DOHH2 (cell line): ENCODE measurements at regions not wholly inside any gene's neighbourhood (a gene's known extent, or its start where the extent isn't known, plus 50 kb on each side); places are given as distances from the start of the nearest gene placed in this dataset.

Source experiments
- EZH2phosphoT487 ChIP-seq: fragments of 200-600 bp; sonication (generic); IDR thresholded peaks from 2 replicates; pipeline ENCODE4 v1.6.1; 2017; ENCODE audit warnings: borderline replicate concordance, mild to moderate bottlenecking, antibody characterized with exemption, low read length, moderate library complexity, mixed read lengths
- TF ChIP-seq, protein P1 (sequence below): fragments of 200-600 bp; sonication (generic); IDR thresholded peaks from one replicate; pipeline ENCODE4 v1.5.1; 2014; ENCODE audit warnings: antibody characterized with exemption, mild to moderate bottlenecking, low read depth, low read length; ENCODE audit not compliant: poor library complexity, severe bottlenecking

GRCh38 chr18:24835751-24836150 is 375.3 kb downstream of the HRH4 start:
- TF ChIP-seq, protein P1, sequence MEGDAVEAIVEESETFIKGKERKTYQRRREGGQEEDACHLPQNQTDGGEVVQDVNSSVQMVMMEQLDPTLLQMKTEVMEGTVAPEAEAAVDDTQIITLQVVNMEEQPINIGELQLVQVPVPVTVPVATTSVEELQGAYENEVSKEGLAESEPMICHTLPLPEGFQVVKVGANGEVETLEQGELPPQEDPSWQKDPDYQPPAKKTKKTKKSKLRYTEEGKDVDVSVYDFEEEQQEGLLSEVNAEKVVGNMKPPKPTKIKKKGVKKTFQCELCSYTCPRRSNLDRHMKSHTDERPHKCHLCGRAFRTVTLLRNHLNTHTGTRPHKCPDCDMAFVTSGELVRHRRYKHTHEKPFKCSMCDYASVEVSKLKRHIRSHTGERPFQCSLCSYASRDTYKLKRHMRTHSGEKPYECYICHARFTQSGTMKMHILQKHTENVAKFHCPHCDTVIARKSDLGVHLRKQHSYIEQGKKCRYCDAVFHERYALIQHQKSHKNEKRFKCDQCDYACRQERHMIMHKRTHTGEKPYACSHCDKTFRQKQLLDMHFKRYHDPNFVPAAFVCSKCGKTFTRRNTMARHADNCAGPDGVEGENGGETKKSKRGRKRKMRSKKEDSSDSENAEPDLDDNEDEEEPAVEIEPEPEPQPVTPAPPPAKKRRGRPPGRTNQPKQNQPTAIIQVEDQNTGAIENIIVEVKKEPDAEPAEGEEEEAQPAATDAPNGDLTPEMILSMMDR = no peak
- TF ChIP-seq EZH2phosphoT487 = no peak
